ENCODE measurements at regions not wholly inside any gene's neighbourhood (a gene's known extent, or its start where the extent isn't known, plus 50 kb on each side); places are given as distances from the start of the nearest gene placed in this dataset.

GRCh38 chr14:25607192-25607591, 557.2 kb upstream of the STXBP6 start:
- TF ChIP-seq CTCF (conservative IDR thresholded peaks at IDR 0.05 in 1 of 2, IDR thresholded peaks at IDR 0.05 in 1 of 2; ENCODE audit: extremely low read depth in 1 of 2, insufficient read depth in 1 of 2, low read depth in 1 of 2, low read length in 2 of 2) (no peak), EZH2 (IDR thresholded peaks at IDR 0.05; ENCODE audit: borderline replicate concordance, low read length) (no peak)
